C4-2B (cell line): ENCODE measurements at regions not wholly inside any gene's neighbourhood (a gene's known extent, or its start where the extent isn't known, plus 50 kb on each side); places are given as distances from the start of the nearest gene placed in this dataset.

Experiments
- H3K27ac ChIP-seq: fragments of 450-650 bp; 2 replicates; pipeline ENCODE4 v1.5.1; 2017
- ZFX ChIP-seq: fragments of 450-650 bp; IDR thresholded peaks from 2 replicates; pipeline ENCODE4 v1.6.1; 2017
- TF ChIP-seq, protein P1 (sequence below): fragments of 450-650 bp; conservative IDR thresholded peaks from 2 replicates; pipeline ENCODE4 v1.5.1; 2017; ENCODE audit warnings: mild to moderate bottlenecking

GRCh38 chr12:86724716-86725115, 468.5 kb upstream of the MGAT4C start:
- no peak overlapping the region for H3K27ac ChIP-seq
- TF ChIP-seq, protein P1, sequence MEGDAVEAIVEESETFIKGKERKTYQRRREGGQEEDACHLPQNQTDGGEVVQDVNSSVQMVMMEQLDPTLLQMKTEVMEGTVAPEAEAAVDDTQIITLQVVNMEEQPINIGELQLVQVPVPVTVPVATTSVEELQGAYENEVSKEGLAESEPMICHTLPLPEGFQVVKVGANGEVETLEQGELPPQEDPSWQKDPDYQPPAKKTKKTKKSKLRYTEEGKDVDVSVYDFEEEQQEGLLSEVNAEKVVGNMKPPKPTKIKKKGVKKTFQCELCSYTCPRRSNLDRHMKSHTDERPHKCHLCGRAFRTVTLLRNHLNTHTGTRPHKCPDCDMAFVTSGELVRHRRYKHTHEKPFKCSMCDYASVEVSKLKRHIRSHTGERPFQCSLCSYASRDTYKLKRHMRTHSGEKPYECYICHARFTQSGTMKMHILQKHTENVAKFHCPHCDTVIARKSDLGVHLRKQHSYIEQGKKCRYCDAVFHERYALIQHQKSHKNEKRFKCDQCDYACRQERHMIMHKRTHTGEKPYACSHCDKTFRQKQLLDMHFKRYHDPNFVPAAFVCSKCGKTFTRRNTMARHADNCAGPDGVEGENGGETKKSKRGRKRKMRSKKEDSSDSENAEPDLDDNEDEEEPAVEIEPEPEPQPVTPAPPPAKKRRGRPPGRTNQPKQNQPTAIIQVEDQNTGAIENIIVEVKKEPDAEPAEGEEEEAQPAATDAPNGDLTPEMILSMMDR = no peak
- TF ChIP-seq ZFX = no peak

DNA sequence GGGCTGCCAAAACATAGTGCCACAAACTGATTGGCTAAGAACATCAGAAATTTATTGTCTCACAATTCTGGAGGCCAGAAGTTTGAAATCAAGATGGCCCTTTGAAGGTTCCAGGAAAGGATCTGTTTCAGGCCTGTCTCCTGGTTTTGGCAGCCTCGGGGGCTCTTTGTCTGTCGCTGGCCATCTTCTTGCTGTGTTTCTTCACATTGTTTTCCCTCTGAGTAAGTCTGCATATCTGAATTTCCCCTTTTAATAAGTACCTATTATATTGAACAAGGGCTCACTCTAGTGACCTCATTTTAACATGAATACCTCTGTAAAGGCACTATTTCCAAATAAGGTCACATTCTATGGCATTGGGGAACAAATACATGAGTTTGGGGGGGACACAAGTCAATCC, 467.1 kb upstream of the MGAT4C start:
- TF ChIP-seq, protein P1 = no peak
- no peak for TF ChIP-seq ZFX
- no peak overlapping the region for H3K27ac ChIP-seq

GRCh38 chr12:86721713-86722397, 465.7 kb upstream of the MGAT4C start:
- TF ChIP-seq ZFX = no peak
- TF ChIP-seq, protein P1 = no peak

GRCh38 chr12:86719381-86719780, 463.2 kb upstream of the MGAT4C start:
- TF ChIP-seq ZFX = no peak
- TF ChIP-seq, protein P1 = no peak
- H3K27ac ChIP-seq = no peak overlapping the region

More at GRCh38 chr12:86721713-86722397, 465.7 kb upstream of the MGAT4C start:
- no peak overlapping the region for H3K27ac ChIP-seq

DNA sequence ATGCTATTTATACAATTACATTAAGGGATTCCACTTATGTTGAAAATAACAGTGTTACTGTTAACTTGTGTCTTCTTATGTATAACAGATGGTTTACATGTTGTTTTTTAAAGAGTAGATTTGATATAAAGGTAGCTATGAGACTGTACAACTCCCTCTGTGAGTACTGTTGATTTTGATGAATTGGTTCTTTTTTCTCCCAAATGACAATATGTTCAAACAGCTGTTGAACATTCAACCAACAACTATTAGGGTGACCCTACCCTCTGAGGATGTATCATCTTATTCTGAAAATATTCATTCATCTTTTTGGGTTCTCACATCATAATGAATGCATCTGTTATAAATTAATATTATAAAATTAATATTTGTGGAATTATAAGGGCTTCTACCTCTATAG, 456.9 kb upstream of the MGAT4C start:
- TF ChIP-seq ZFX = no peak
- TF ChIP-seq, protein P1 = no peak
- no peak overlapping the region for H3K27ac ChIP-seq

DNA sequence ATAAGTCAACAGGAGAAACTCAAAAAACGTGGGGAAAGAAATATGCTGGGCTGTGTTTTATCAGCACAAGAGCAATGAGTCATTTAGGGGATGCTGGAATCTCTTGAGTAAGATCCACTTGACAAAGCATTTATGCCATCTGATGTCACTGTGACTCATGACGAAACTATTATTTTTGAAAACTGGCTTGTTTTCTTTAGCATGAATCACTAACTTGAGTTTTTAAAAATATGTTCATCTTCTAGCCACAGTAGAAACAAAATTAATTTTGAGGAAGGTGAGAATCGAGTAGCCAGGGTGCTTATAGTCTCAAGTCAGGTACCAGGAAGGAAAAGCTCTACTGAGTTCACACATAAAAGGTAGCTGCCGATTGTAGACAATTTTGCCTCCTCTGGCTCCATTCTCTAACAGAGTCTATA, 456.2 kb upstream of the MGAT4C start:
- H3K27ac ChIP-seq = no peak overlapping the region
- TF ChIP-seq ZFX = no peak
- TF ChIP-seq, protein P1 = no peak

- no peak overlapping the region for H3K27ac ChIP-seq
- TF ChIP-seq, protein P1 = no peak
- TF ChIP-seq ZFX = no peak
Measured at GRCh38 chr12:86711731-86712130, 455.5 kb upstream of the MGAT4C start.
